PC-9 (cell line): ENCODE measurements at regions not wholly inside any gene's neighbourhood (a gene's known extent, or its start where the extent isn't known, plus 50 kb on each side); places are given as distances from the start of the nearest gene placed in this dataset.

Experiments used
- BruUV-seq: library from RNA; stranded (reverse); fragments of 400-500 nt; replicated peaks from 2 replicates; lab custom pipeline; 2021; lab: Mats Ljungman, UMichigan
- CTCF ChIA-PET: fragments of 300-600 bp; sonication (Branson Sonifier 250); formaldehyde crosslinking; loops from one replicate; lab custom pipeline; 2022; ENCODE audit warnings: antibody characterized with exemption; lab: Charles Lee
- POLR2A ChIA-PET: fragments of 300-600 bp; sonication (Branson Sonifier 250); formaldehyde crosslinking; loops from one replicate; lab custom pipeline; 2022; ENCODE audit warnings: antibody characterized with exemption; ENCODE audit not compliant: unreplicated experiment; lab: Charles Lee
- DNase-seq, 2 experiments: peaks; one replicate each; pipeline versions ENCODE4 v3.0.0 to v3.0.0-alpha.2; 2015 to 2022; ENCODE audit warnings: mixed read lengths in 1 of 2
- H2AFZ ChIP-seq: fragments of 200-600 bp; sonication (generic); 2 replicates; pipeline ENCODE4 v1.8.1; 2017; ENCODE audit warnings: antibody characterized with exemption
- H3F3A ChIP-seq: fragments of 200-600 bp; sonication (generic); 2 replicates; pipeline ENCODE4 v1.8.1; 2017; ENCODE audit warnings: antibody characterized with exemption, mild to moderate bottlenecking, low read depth; ENCODE audit not compliant: insufficient read depth
- H3K27ac ChIP-seq: fragments of 200-600 bp; sonication (generic); 2 replicates; pipeline ENCODE4 v1.6.1; 2016; ENCODE audit warnings: mixed run types
- H3K27me3 ChIP-seq: fragments of 200-600 bp; sonication (generic); 2 replicates; pipeline ENCODE4 v1.6.1; 2016; ENCODE audit warnings: low read depth, mixed run types; ENCODE audit not compliant: insufficient read depth
- H3K36me3 ChIP-seq: fragments of 200-600 bp; sonication (generic); 2 replicates; pipeline ENCODE4 v1.6.1; 2016; ENCODE audit warnings: low read depth, mixed run types
- H3K4me1 ChIP-seq: fragments of 200-600 bp; sonication (generic); replicated peaks from 2 replicates; pipeline ENCODE4 v1.6.1; 2016; ENCODE audit warnings: mixed run types; ENCODE audit not compliant: insufficient read depth
- H3K4me2 ChIP-seq: fragments of 200-600 bp; sonication (generic); 2 replicates; pipeline ENCODE4 v1.6.1; 2017; ENCODE audit warnings: mixed run types
- H3K4me3 ChIP-seq: fragments of 200-600 bp; sonication (generic); 2 replicates; pipeline ENCODE4 v1.6.1; 2016; ENCODE audit warnings: mixed run types
- H3K79me2 ChIP-seq: fragments of 200-600 bp; sonication (generic); 2 replicates; pipeline ENCODE4 v1.6.1; 2017; ENCODE audit warnings: low read depth, mixed run types
- H3K9me2 ChIP-seq: fragments of 200-600 bp; sonication (generic); 2 replicates; pipeline ENCODE4 v1.8.1; 2017; ENCODE audit warnings: mild to moderate bottlenecking; ENCODE audit not compliant: insufficient read depth
- H3K9me3 ChIP-seq: fragments of 200-600 bp; sonication (generic); 2 replicates; pipeline ENCODE4 v1.8.1; 2016; ENCODE audit warnings: low read depth; ENCODE audit not compliant: insufficient read depth
- H4K20me1 ChIP-seq: fragments of 200-600 bp; sonication (generic); 2 replicates; pipeline ENCODE4 v1.8.1; 2017; ENCODE audit not compliant: insufficient read depth
- EZH2 ChIP-seq: fragments of 200-600 bp; sonication (generic); IDR thresholded peaks from 2 replicates; pipeline ENCODE4 v1.8.0; 2017; ENCODE audit warnings: antibody characterized with exemption, low read depth
- intact Hi-C: fragments of 100-400 bp; cut with micrococcal nuclease; formaldehyde crosslinking; loops from one replicate; pipeline ENCODE4 v1.10.0; 2022; ENCODE audit not compliant: unreplicated experiment
- TF ChIP-seq, protein P1 (sequence below): fragments of 200-600 bp; sonication (generic); conservative IDR thresholded peaks from 2 replicates; pipeline ENCODE4 v1.6.1; 2017; ENCODE audit warnings: mixed run types, antibody characterized with exemption, mild to moderate bottlenecking, moderate library complexity

DNA sequence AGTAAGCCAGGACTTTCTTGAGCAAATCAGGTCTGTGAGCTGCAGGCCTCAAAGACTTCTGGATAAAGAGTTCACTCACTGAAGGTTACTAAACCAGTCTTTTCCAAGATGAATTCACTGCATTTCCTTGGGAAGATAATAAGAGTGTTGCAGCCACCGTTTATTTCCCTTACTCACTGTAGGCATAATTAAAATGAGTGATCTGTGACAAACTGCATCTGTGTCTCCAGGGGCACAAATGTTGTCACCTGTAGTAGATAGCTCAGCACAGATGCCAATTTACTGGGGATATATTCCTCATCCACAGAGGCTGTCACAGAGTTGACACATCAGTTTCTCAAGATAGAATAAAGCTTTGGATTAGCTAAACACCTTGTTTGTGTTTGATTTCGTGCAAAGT is 580.2 kb downstream of the SPRY1 start:
- Histone ChIP-seq H3K9me2 (0 out of 2 replicates have a peak, but pooled peaks cover 5% of the 10 kb centered on the region), H3K27ac (no peak overlapping the region), H3K36me3 (no peaks in the 10 kb centered on the region; the same call in 1 of the 2 replicates), H3K4me3 (no peak overlapping the region), H2AFZ (no peak overlapping the region), H3K79me2 (no peaks in the 10 kb centered on the region), H3F3A (no peaks in the 10 kb centered on the region), H4K20me1 (no peaks in the 10 kb centered on the region), H3K27me3 (no peaks in the 10 kb centered on the region), H3K4me2 (no peak overlapping the region), H3K4me1 (no peaks in the 10 kb centered on the region), H3K9me3 (peaks cover 21% of the 10 kb centered on the region)
- POLR2A ChIA-PET: no interaction called here
- intact Hi-C loops: no loop called here
- no peak for TF ChIP-seq EZH2
- TF ChIP-seq, protein P1, sequence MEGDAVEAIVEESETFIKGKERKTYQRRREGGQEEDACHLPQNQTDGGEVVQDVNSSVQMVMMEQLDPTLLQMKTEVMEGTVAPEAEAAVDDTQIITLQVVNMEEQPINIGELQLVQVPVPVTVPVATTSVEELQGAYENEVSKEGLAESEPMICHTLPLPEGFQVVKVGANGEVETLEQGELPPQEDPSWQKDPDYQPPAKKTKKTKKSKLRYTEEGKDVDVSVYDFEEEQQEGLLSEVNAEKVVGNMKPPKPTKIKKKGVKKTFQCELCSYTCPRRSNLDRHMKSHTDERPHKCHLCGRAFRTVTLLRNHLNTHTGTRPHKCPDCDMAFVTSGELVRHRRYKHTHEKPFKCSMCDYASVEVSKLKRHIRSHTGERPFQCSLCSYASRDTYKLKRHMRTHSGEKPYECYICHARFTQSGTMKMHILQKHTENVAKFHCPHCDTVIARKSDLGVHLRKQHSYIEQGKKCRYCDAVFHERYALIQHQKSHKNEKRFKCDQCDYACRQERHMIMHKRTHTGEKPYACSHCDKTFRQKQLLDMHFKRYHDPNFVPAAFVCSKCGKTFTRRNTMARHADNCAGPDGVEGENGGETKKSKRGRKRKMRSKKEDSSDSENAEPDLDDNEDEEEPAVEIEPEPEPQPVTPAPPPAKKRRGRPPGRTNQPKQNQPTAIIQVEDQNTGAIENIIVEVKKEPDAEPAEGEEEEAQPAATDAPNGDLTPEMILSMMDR: no peak
- DNase-seq: no peak
- no TSS peak for BruUV-seq
- CTCF ChIA-PET: interaction anchor here (0.7 kb wide), 1 partner anchor 8 kb away, joined by 4 read pairs; no protein-coding TSS in a partner anchor

DNA sequence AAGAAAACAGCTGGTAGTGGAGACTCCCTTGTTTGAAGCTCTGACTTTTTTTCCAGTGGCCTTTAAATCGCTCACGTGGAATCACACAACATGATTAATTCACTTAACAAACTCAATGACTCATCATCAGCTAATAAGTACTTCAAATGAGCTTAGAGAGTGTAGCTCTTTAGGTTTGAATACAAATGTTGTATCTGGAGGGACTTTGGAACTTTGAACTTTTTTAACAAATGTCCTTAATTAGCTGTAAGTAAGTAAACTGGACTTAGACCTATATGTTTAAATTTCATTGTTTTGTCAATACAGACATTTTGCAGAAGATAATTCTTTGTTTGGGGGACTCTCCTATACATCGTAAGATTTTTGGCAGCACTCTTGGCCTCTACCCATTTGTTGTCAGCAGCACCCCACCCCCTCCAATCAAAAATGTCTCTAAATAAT is 581.1 kb downstream of the SPRY1 start:
- no peaks in the 10 kb centered on the region for H3K27me3 ChIP-seq
- ChIA-PET POLR2A (no interaction called here), CTCF (no interaction called here)
- no peak for TF ChIP-seq EZH2
- TF ChIP-seq, protein P1: no peak
- H3F3A ChIP-seq: no peaks in the 10 kb centered on the region
- DNase-seq: no peak
- no peaks in the 10 kb centered on the region; the same call in 1 of the 2 replicates for H3K36me3 ChIP-seq
- H3K79me2 ChIP-seq: no peaks in the 10 kb centered on the region
- no peaks in the 10 kb centered on the region for H3K4me1 ChIP-seq
- H3K4me3 ChIP-seq: no peak overlapping the region
- 0 out of 2 replicates have a peak, but pooled peaks cover 5% of the 10 kb centered on the region for H3K9me2 ChIP-seq
- intact Hi-C loops: no loop called here
- no peak overlapping the region for H3K4me2 ChIP-seq
- no peak overlapping the region for H2AFZ ChIP-seq
- BruUV-seq: no TSS peak
- peaks cover 21% of the 10 kb centered on the region for H3K9me3 ChIP-seq
- no peak overlapping the region for H3K27ac ChIP-seq
- no peaks in the 10 kb centered on the region for H4K20me1 ChIP-seq

DNA sequence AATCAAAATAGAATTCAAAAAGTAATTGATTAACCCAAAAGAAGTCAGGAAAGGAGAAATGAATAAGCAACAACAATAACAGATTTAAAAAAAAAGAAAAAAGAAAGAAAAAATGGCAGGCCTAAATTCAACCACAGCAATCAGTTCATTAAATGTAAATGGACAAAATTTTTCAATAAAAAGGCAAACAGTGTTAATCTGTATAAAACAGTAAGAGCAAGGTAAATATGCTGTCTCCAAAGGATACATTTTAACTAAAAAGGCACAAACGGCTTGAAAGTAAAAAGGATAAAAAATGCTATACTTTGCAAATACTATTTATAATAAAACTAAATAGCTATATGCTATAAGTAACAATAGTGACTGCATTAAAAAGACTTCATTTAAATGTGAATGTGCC is 582.0 kb downstream of the SPRY1 start:
- POLR2A ChIA-PET: interaction anchor here (0.6 kb wide), 2 partner anchors 590 to 1362 kb away, joined by 3 read pairs; no protein-coding TSS in a partner anchor
- CTCF ChIA-PET: no interaction called here
- no peak overlapping the region for H3K4me2 ChIP-seq
- H3K9me2 ChIP-seq: 0 out of 2 replicates have a peak, but pooled peaks cover 5% of the 10 kb centered on the region
- no peaks in the 10 kb centered on the region for H3F3A ChIP-seq
- H3K27me3 ChIP-seq: no peaks in the 10 kb centered on the region
- intact Hi-C loops: no loop called here
- no peak overlapping the region for H2AFZ ChIP-seq
- no peak overlapping the region for H3K4me3 ChIP-seq
- H3K9me3 ChIP-seq: peaks cover 21% of the 10 kb centered on the region
- H3K36me3 ChIP-seq: no peaks in the 10 kb centered on the region; the same call in 1 of the 2 replicates
- no peaks in the 10 kb centered on the region for H3K4me1 ChIP-seq
- no TSS peak for BruUV-seq
- H4K20me1 ChIP-seq: no peaks in the 10 kb centered on the region
- no peak for DNase-seq
- no peak for TF ChIP-seq EZH2
- TF ChIP-seq, protein P1: no peak
- H3K27ac ChIP-seq: no peak overlapping the region
- no peaks in the 10 kb centered on the region for H3K79me2 ChIP-seq
